Transverse colon (tissue), 4 donors: ENCODE measurements at regions not wholly inside any gene's neighbourhood (a gene's known extent, or its start where the extent isn't known, plus 50 kb on each side); places are given as distances from the start of the nearest gene placed in this dataset.

Experiments
- DNase-seq: peaks from one replicate; pipeline ENCODE4 v3.0.0-alpha.2; 2019
- H3K27ac ChIP-seq, 4 donors: fragments of 200-600 bp; sonication (generic); 2 replicates each; pipeline ENCODE4 v1.5.1; 2016 to 2018; ENCODE audit warnings: inconsistent platforms in 4 of 4
- H3K27me3 ChIP-seq: fragments of 200-600 bp; sonication (generic); 2 replicates; pipeline ENCODE4 v1.5.1; 2017; ENCODE audit warnings: inconsistent platforms
- H3K36me3 ChIP-seq, 4 donors: fragments of 200-600 bp; sonication (generic); 2 replicates each; pipeline ENCODE4 v1.5.1; 2017 to 2019; ENCODE audit warnings: inconsistent platforms in 4 of 4
- H3K4me1 ChIP-seq, 4 donors: fragments of 200-600 bp; sonication (generic); 2 replicates each; pipeline ENCODE4 v1.5.1; 2017 to 2020; ENCODE audit warnings: inconsistent platforms in 4 of 4
- H3K4me3 ChIP-seq, 4 donors: fragments of 200-600 bp; sonication (generic); 1 replicate in 1 of 4; 2 replicates in 3 of 4; pipeline versions ENCODE4 v1.5.1 to v1.6.1; 2017 to 2019; ENCODE audit warnings: inconsistent platforms in 4 of 4
- H3K9me3 ChIP-seq, 2 donors: fragments of 200-600 bp; sonication (generic); 2 replicates each; pipeline ENCODE4 v1.5.1; 2017 to 2019; ENCODE audit warnings: inconsistent platforms in 2 of 2
- CTCF ChIP-seq, 5 experiments: fragments of 200-600 bp in 3 of 5; fragments of 450-650 bp in 2 of 5; sonication (generic) in 3 of 5; IDR thresholded peaks; 1 replicate in 2 of 5; 2 replicates in 3 of 5; pipeline ENCODE4 v1.5.1; 2016 to 2017; ENCODE audit warnings: antibody characterized with exemption in 5 of 5, inconsistent platforms in 3 of 5, mild to moderate bottlenecking in 2 of 5, moderate library complexity in 1 of 5
- EP300 ChIP-seq: sonication (generic); formaldehyde crosslinking; IDR thresholded peaks from one replicate; pipeline ENCODE4 v1.6.1; 2017; ENCODE audit warnings: antibody characterized with exemption, low read depth
- POLR2A ChIP-seq: fragments of 450-650 bp; IDR thresholded peaks from one replicate; pipeline ENCODE4 v1.6.1; 2016; ENCODE audit warnings: antibody characterized with exemption, mild to moderate bottlenecking, moderate library complexity
- POLR2AphosphoS5 ChIP-seq, 3 donors: sonication (generic); formaldehyde crosslinking; IDR thresholded peaks; one replicate each; pipeline ENCODE4 v1.6.1; 2016; ENCODE audit warnings: antibody characterized with exemption in 3 of 3
- WGBS, 2 donors: methylation state at CpG; one replicate each; pipeline ENCODE4 v1.1.5; 2018; ENCODE audit warnings: low coverage in 1 of 2; 5-methylcytosine and 5-hydroxymethylcytosine counted together
- in situ Hi-C, 4 donors: fragments of 200-750 bp; cut with MboI; loops; one replicate each; pipeline versions ENCODE4 v1.15.0 to v1.15.1; 2017; ENCODE audit warnings: low sequenced_read_pairs in 3 of 4, low pct_ligation_motif_present in 1 of 4, low pct_unique_long_range_greater_than_20kb in 1 of 4
- intact Hi-C: fragments of 100-400 bp; cut with DNase I; formaldehyde crosslinking; loops from one replicate; pipeline ENCODE4 v1.15.1; 2023; ENCODE audit warnings: low total_unique reads

- no peak for DNase-seq
- TF ChIP-seq CTCF (IDR thresholded peaks at IDR 0.05) (no peak), EP300 (no peak), POLR2AphosphoS5 (IDR thresholded peaks at IDR 0.05) (no peak), POLR2A (no peak)
These were observed 148.3 kb upstream of the ARHGEF26 start for GRCh38 chr3:153972862-153973261.

GRCh38 chr3:153973722-153974265 lies 147.4 kb upstream of the ARHGEF26 start:
- intact Hi-C loops = no loop called here
- no peak for DNase-seq
- no peak overlapping the region for H3K4me3 ChIP-seq
- TF ChIP-seq POLR2A (no peak), EP300 (no peak), POLR2AphosphoS5 (IDR thresholded peaks at IDR 0.05) (no peak), CTCF (IDR thresholded peaks at IDR 0.05) (no peak)
- H3K4me1 ChIP-seq = peaks cover 0 to 7% (median 3%) of the 10 kb centered on the region in 4 donors
- in situ Hi-C loops = loop anchor here in 1 of 4 donors (25.0 kb wide), 1 partner anchor 936 kb away; no protein-coding TSS in a partner anchor
- no peaks in the 10 kb centered on the region for H3K9me3 ChIP-seq
- no peaks in the 10 kb centered on the region for H3K36me3 ChIP-seq
- WGBS, 2 donors = 54 to 84% methylated on average over 3 of the region's 3 CpGs
- H3K27me3 ChIP-seq = no peaks in the 10 kb centered on the region
- no peak overlapping the region for H3K27ac ChIP-seq

More at GRCh38 chr3:153972862-153973261, 148.3 kb upstream of the ARHGEF26 start:
- Histone ChIP-seq H3K27me3 (no peaks in the 10 kb centered on the region), H3K27ac (no peak overlapping the region), H3K4me3 (no peak overlapping the region), H3K9me3 (no peaks in the 10 kb centered on the region), H3K4me1 (peaks cover 0 to 6% (median 1%) of the 10 kb centered on the region in 4 donors), H3K36me3 (no peaks in the 10 kb centered on the region)
- intact Hi-C loops (no loop called here), in situ Hi-C loops (loop anchor here in 1 of 4 donors (25.0 kb wide), 1 partner anchor 936 kb away; no protein-coding TSS in a partner anchor)
- WGBS, 2 donors = 61% methylated on average over 1 of the region's 1 CpG; no CpG with 5 or more reads in 1 of the 2 donors

GRCh38 chr3:153974614-153975013 lies 146.6 kb upstream of the ARHGEF26 start:
- intact Hi-C loops = no loop called here

More at GRCh38 chr3:153974614-153975013, 146.6 kb upstream of the ARHGEF26 start:
- H3K4me3 ChIP-seq = no peak overlapping the region
- peaks cover 0 to 7% (median 3%) of the 10 kb centered on the region in 4 donors for H3K4me1 ChIP-seq
- H3K27me3 ChIP-seq = no peaks in the 10 kb centered on the region
- in situ Hi-C loops = loop anchor here in 1 of 4 donors (25.0 kb wide), 1 partner anchor 937 kb away; no protein-coding TSS in a partner anchor
- H3K36me3 ChIP-seq = no peaks in the 10 kb centered on the region
- no peaks in the 10 kb centered on the region for H3K9me3 ChIP-seq
- H3K27ac ChIP-seq = no peak overlapping the region
- DNase-seq = no peak
- no peak for TF ChIP-seq CTCF (IDR thresholded peaks at IDR 0.05)
- TF ChIP-seq EP300 = no peak
